ENCODE measurements at regions not wholly inside any gene's neighbourhood (a gene's known extent, or its start where the extent isn't known, plus 50 kb on each side); places are given as distances from the start of the nearest gene placed in this dataset.
A peak's percentile ranks its signal among the peaks of the same experiment; 100 is the strongest.

GRCh38 chr6:92380803-92381601 lies 1038.4 kb downstream of the EPHA7 start:
- Histone ChIP-seq H4K20me1 (ENCODE audit: insufficient read depth, poor library complexity, severe bottlenecking) (no peaks in the 10 kb centered on the region), H3K9me3 (ENCODE audit: low read depth) (no peaks in the 10 kb centered on the region)

GRCh38 chr6:92377137-92377536 lies 1042.2 kb downstream of the EPHA7 start:
- no peaks in the 10 kb centered on the region for H4K20me1 ChIP-seq (ENCODE audit: insufficient read depth, poor library complexity, severe bottlenecking)
- no peaks in the 10 kb centered on the region for H3K36me3 ChIP-seq (replicated peaks; ENCODE audit: insufficient read depth, low read depth)
- no peak overlapping the region for H3K4me2 ChIP-seq
- no peaks in the 10 kb centered on the region for H3K79me2 ChIP-seq
- H3K27me3 ChIP-seq = no peaks in the 10 kb centered on the region
- no peak overlapping the region for H3K27ac ChIP-seq
- H3K4me1 ChIP-seq (ENCODE audit: insufficient read depth) = no peaks in the 10 kb centered on the region
- DNase-seq (ENCODE audit: low spot score) = no peak
- no peaks in the 10 kb centered on the region for H3K9me2 ChIP-seq (replicated peaks; ENCODE audit: insufficient read depth)
- H3K9me3 ChIP-seq (ENCODE audit: low read depth) = no peaks in the 10 kb centered on the region
- H3K4me3 ChIP-seq = no peak overlapping the region
- no peak overlapping the region for H2AFZ ChIP-seq
- no peak for TF ChIP-seq CTCF (IDR thresholded peaks at IDR 0.05; ENCODE audit: poor library complexity)
- TF ChIP-seq EZH2phosphoT487 (IDR thresholded peaks at IDR 0.05; ENCODE audit: low read depth, severe bottlenecking, unreplicated experiment) = no peak

More at GRCh38 chr6:92380803-92381601, 1038.4 kb downstream of the EPHA7 start:
- Histone ChIP-seq H3K27me3 (no peaks in the 10 kb centered on the region), H3K4me2 (no peak overlapping the region), H2AFZ (no peak overlapping the region), H3K36me3 (replicated peaks; ENCODE audit: insufficient read depth, low read depth) (no peaks in the 10 kb centered on the region), H3K9me2 (replicated peaks; ENCODE audit: insufficient read depth) (no peaks in the 10 kb centered on the region), H3K79me2 (no peaks in the 10 kb centered on the region), H3K4me1 (ENCODE audit: insufficient read depth) (no peaks in the 10 kb centered on the region), H3K27ac (no peak overlapping the region), H3K4me3 (no peak overlapping the region)
- 79% methylated on average over 2 of the region's 2 CpGs for WGBS (ENCODE audit: low lambda C conversion rate, missing lambda C conversion rate)
- TF ChIP-seq CTCF (IDR thresholded peaks at IDR 0.05; ENCODE audit: poor library complexity) (no peak), EZH2phosphoT487 (IDR thresholded peaks at IDR 0.05; ENCODE audit: low read depth, severe bottlenecking, unreplicated experiment) (no peak), EZH2 (IDR thresholded peaks at IDR 0.05; ENCODE audit: borderline replicate concordance) (no peak)
- DNase-seq (ENCODE audit: low spot score) = no peak

GRCh38 chr6:92376691-92377090 lies 1042.7 kb downstream of the EPHA7 start:
- no peaks in the 10 kb centered on the region for H3K9me2 ChIP-seq (replicated peaks; ENCODE audit: insufficient read depth)

More at GRCh38 chr6:92376691-92377090, 1042.7 kb downstream of the EPHA7 start:
- 50% methylated on average over 3 of the region's 3 CpGs for WGBS (ENCODE audit: low lambda C conversion rate, missing lambda C conversion rate)
- Histone ChIP-seq H3K27ac (no peak overlapping the region), H4K20me1 (ENCODE audit: insufficient read depth, poor library complexity, severe bottlenecking) (no peaks in the 10 kb centered on the region), H3K27me3 (no peaks in the 10 kb centered on the region), H3K4me3 (no peak overlapping the region), H2AFZ (no peak overlapping the region), H3K9me3 (ENCODE audit: low read depth) (no peaks in the 10 kb centered on the region), H3K36me3 (replicated peaks; ENCODE audit: insufficient read depth, low read depth) (no peaks in the 10 kb centered on the region), H3K4me2 (no peak overlapping the region), H3K4me1 (ENCODE audit: insufficient read depth) (no peaks in the 10 kb centered on the region), H3K79me2 (no peaks in the 10 kb centered on the region)
- DNase-seq (ENCODE audit: low spot score) = peak; percentile 15
- TF ChIP-seq EZH2phosphoT487 (IDR thresholded peaks at IDR 0.05; ENCODE audit: low read depth, severe bottlenecking, unreplicated experiment) (no peak), CTCF (IDR thresholded peaks at IDR 0.05; ENCODE audit: poor library complexity) (no peak), EZH2 (IDR thresholded peaks at IDR 0.05; ENCODE audit: borderline replicate concordance) (no peak)

All from hepatocyte (in vitro differentiated cells).